ENCODE measurements at regions not wholly inside any gene's neighbourhood (a gene's known extent, or its start where the extent isn't known, plus 50 kb on each side); places are given as distances from the start of the nearest gene placed in this dataset.

DNA sequence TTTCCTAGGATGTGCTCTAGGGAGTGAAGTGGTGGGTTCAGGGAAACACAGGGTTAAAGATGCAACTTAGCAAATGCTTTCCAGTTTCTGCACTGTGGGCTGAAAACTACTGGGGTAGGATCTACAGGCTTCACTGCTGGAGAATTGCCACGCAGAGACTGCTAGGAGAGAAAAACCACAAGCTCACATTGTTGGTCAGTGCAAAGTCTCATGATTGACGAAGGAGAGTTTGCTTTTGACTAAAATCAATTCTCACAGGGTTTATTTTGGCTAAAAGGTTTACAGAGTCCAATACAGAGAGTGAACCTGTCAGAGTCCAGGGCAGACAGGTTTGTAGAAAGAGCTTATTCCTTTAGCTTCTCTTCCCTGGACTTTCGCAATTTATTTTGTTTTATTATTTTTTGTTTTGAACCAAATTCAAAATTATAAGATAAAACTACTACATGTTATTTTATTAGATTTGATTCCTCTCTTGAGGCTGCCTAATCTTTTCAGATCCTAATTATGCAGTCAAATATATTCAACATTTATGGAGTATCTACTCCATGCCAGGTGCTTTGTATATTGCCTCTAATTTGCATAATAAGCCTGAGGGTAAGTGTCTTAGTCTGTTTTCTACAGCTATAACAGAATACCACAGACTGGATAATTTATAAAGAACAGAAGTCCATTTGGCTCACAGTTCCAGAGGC lies 64.7 kb downstream of the MTNR1B start:
- Mint-ChIP-seq H3K36me3 (ENCODE audit: insufficient read depth in 1 of 3, low read depth in 3 of 3) (no peaks in the 10 kb centered on the region; a peak in 2 of 7 replicates), H3K4me1 (peaks cover 10 to 15% of the 10 kb centered on the region in 2 experiments), H3K4me3 (no peak overlapping the region), H3K9me3 (no peaks in the 10 kb centered on the region; a peak in 1 of 5 replicates), H3K27me3 (ENCODE audit: low read depth) (no peaks in the 10 kb centered on the region), H3K27ac (no peak overlapping the region)
- no peak overlapping the region for H3K27ac ChIP-seq (ENCODE audit: insufficient read length, low read depth, low read length)
- no peak overlapping the region for H2AK5ac ChIP-seq (ENCODE audit: insufficient read length, low read length)
- H2BK5ac ChIP-seq (ENCODE audit: insufficient read length, low read length) = no peak overlapping the region
- no peak for DNase-seq
- no peak overlapping the region for H4K5ac ChIP-seq (ENCODE audit: insufficient read length, low read depth, low read length)
- H4K91ac ChIP-seq (ENCODE audit: insufficient read length, low read depth, low read length) = no peak overlapping the region
- H4K8ac ChIP-seq (replicated peaks; ENCODE audit: insufficient read length, low read depth, low read length) = no peak overlapping the region
- H3K4me1 ChIP-seq (ENCODE audit: insufficient read depth, low read length) = peaks cover 2% of the 10 kb centered on the region; the same call in 1 of the 2 replicates
- H3K14ac ChIP-seq (ENCODE audit: insufficient read depth, low read length) = no peak overlapping the region
- H3K79me2 ChIP-seq (ENCODE audit: insufficient read depth, low read length) = no peaks in the 10 kb centered on the region
- TF ChIP-seq, protein P1, sequence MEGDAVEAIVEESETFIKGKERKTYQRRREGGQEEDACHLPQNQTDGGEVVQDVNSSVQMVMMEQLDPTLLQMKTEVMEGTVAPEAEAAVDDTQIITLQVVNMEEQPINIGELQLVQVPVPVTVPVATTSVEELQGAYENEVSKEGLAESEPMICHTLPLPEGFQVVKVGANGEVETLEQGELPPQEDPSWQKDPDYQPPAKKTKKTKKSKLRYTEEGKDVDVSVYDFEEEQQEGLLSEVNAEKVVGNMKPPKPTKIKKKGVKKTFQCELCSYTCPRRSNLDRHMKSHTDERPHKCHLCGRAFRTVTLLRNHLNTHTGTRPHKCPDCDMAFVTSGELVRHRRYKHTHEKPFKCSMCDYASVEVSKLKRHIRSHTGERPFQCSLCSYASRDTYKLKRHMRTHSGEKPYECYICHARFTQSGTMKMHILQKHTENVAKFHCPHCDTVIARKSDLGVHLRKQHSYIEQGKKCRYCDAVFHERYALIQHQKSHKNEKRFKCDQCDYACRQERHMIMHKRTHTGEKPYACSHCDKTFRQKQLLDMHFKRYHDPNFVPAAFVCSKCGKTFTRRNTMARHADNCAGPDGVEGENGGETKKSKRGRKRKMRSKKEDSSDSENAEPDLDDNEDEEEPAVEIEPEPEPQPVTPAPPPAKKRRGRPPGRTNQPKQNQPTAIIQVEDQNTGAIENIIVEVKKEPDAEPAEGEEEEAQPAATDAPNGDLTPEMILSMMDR (conservative IDR thresholded peaks at IDR 0.05) = no peak
- H3K56ac ChIP-seq (ENCODE audit: insufficient read length, low read depth, low read length) = no peak overlapping the region
- no CpG with 5 or more reads among the region's 3 CpGs for WGBS (ENCODE audit: extremely low coverage, insufficient read length, low lambda C conversion rate)
- no peak overlapping the region for H3K18ac ChIP-seq (ENCODE audit: insufficient read length, low read depth, low read length)
- no peak overlapping the region for H2BK20ac ChIP-seq (ENCODE audit: low read depth, low read length, poor library complexity, severe bottlenecking)
- H3K23ac ChIP-seq (ENCODE audit: insufficient read length, low read depth, low read length) = no peak overlapping the region
- no peaks in the 10 kb centered on the region for H3K79me1 ChIP-seq (ENCODE audit: insufficient read depth, low read depth, low read length, poor library complexity, severe bottlenecking)
- no peaks in the 10 kb centered on the region for H4K20me1 ChIP-seq (ENCODE audit: control insufficient read depth, insufficient read depth, insufficient read length)
- no peak overlapping the region for H2BK12ac ChIP-seq (ENCODE audit: insufficient read length, low read depth, low read length)
- H3K4ac ChIP-seq (ENCODE audit: low read depth, low read length) = no peak overlapping the region
- no peak overlapping the region for H3T11ph ChIP-seq (ENCODE audit: low read length)
- no peak overlapping the region for H2BK120ac ChIP-seq (ENCODE audit: low read depth, low read length, poor library complexity, severe bottlenecking)
- no peaks in the 10 kb centered on the region for H3K27me3 ChIP-seq (ENCODE audit: insufficient read depth, low read length)
- no peaks in the 10 kb centered on the region for H3K9me3 ChIP-seq (ENCODE audit: control insufficient read depth, low read depth, low read length)
- no peaks in the 10 kb centered on the region for H3K23me2 ChIP-seq (ENCODE audit: insufficient read length, low read depth, low read length, poor library complexity, severe bottlenecking)
- H3K9ac ChIP-seq (ENCODE audit: extremely low read depth, insufficient read length, low read length) = no peak overlapping the region
- H3K4me2 ChIP-seq (ENCODE audit: insufficient read depth, insufficient read length, low read length) = no peak overlapping the region
- no peak overlapping the region for H2AFZ ChIP-seq (ENCODE audit: low read length)
- no peak overlapping the region for H2BK15ac ChIP-seq (ENCODE audit: low read depth, low read length)
